B cell (primary cell): ENCODE measurements at regions not wholly inside any gene's neighbourhood (a gene's known extent, or its start where the extent isn't known, plus 50 kb on each side); places are given as distances from the start of the nearest gene placed in this dataset.

Source experiments
- ATAC-seq: fragments of 200-7000 bp; cut with Tn5 transposase; one replicate; pipeline ENCODE4 v1.10.0; 2021; ENCODE audit warnings: low read depth, mild to moderate bottlenecking, moderate number of reproducible peaks, moderate library complexity
- CTCF ChIA-PET: fragments of 350-600 bp; sonication (Branson Sonifier 250); formaldehyde crosslinking; loops from one replicate; lab custom pipeline; 2021; ENCODE audit warnings: antibody characterized with exemption, inconsistent platforms; lab: Charles Lee
- POLR2A ChIA-PET: fragments of 350-600 bp; sonication (Branson Sonifier 250); formaldehyde crosslinking; loops from one replicate; lab custom pipeline; 2021; ENCODE audit warnings: antibody characterized with exemption; lab: Charles Lee
- DNase-seq: peaks from one replicate; pipeline ENCODE4 v3.0.0; 2013
- H2AFZ ChIP-seq: 2 replicates; pipeline ENCODE4 v1.6.1; 2012; ENCODE audit warnings: mild to moderate bottlenecking, low read depth, low read length; ENCODE audit not compliant: insufficient read depth, poor library complexity, severe bottlenecking
- H3K27ac ChIP-seq, 2 donors: 1 replicate in 1 of 2; 2 replicates in 1 of 2; pipeline ENCODE4 v1.5.1; 2012 to 2013; ENCODE audit warnings: low read length in 2 of 2, mild to moderate bottlenecking in 2 of 2, moderate library complexity in 1 of 2
- H3K27me3 ChIP-seq, 4 experiments: fragments of 200-600 bp in 1 of 4; sonication (generic) in 1 of 4; replicated peaks in 1 of 4; 1 replicate in 2 of 4; 2 replicates in 2 of 4; pipeline versions ENCODE4 v1.6.1 to v1.7.0; 2013 to 2016; ENCODE audit warnings: low read length in 3 of 4, mild to moderate bottlenecking in 2 of 4, mixed read lengths in 1 of 4, moderate library complexity in 1 of 4; ENCODE audit not compliant: insufficient read depth in 4 of 4, control insufficient read depth in 3 of 4; ENCODE audit errors: control extremely low read depth in 1 of 4
- H3K36me3 ChIP-seq, 2 experiments: replicated peaks in 1 of 2; 1 replicate in 1 of 2; 2 replicates in 1 of 2; pipeline versions ENCODE4 v1.6.1 to v1.7.1; 2013; ENCODE audit warnings: low read length in 1 of 2; ENCODE audit not compliant: insufficient read depth in 2 of 2, control insufficient read depth in 1 of 2; ENCODE audit errors: control extremely low read depth in 1 of 2, extremely low read depth in 1 of 2
- H3K4me1 ChIP-seq, 2 donors: fragments of 200-600 bp in 1 of 2; sonication (generic) in 1 of 2; 1 replicate in 1 of 2; 2 replicates in 1 of 2; pipeline versions ENCODE4 v1.5.1 to v1.6.1; 2013 to 2017; ENCODE audit warnings: low read length in 2 of 2; ENCODE audit not compliant: control insufficient read depth in 2 of 2, insufficient read depth in 2 of 2
- H3K4me2 ChIP-seq: replicated peaks from 2 replicates; pipeline ENCODE3; 2012; ENCODE audit warnings: mild to moderate bottlenecking, low read depth, low read length; ENCODE audit not compliant: poor library complexity, severe bottlenecking
- H3K4me3 ChIP-seq, 5 experiments: fragments of 200-600 bp in 1 of 5; sonication (generic) in 1 of 5; 1 replicate in 3 of 5; 2 replicates in 2 of 5; pipeline versions ENCODE4 v1.5.1 to v1.7.0; 2011 to 2016; ENCODE audit warnings: low read length in 4 of 5, mild to moderate bottlenecking in 4 of 5, low read depth in 2 of 5, control low read depth in 1 of 5, moderate library complexity in 1 of 5; ENCODE audit not compliant: insufficient read depth in 1 of 5; ENCODE audit errors: control extremely low read depth in 1 of 5, extremely low read depth in 1 of 5
- H3K79me2 ChIP-seq: fragments of 200-600 bp; sonication (generic); one replicate; pipeline ENCODE4 v1.6.0; 2016; ENCODE audit warnings: low read length; ENCODE audit not compliant: control insufficient read depth, insufficient read depth
- H3K9ac ChIP-seq: fragments of 200-600 bp; sonication (generic); 2 replicates; pipeline ENCODE4 v1.6.1; 2017; ENCODE audit warnings: mild to moderate bottlenecking, low read length, moderate library complexity
- H3K9me3 ChIP-seq, 3 donors: one replicate each; pipeline versions ENCODE4 v1.6.1 to v1.7.1; 2013; ENCODE audit warnings: low read length in 2 of 3; ENCODE audit not compliant: control insufficient read depth in 2 of 3, insufficient read depth in 1 of 3; ENCODE audit errors: control extremely low read depth in 1 of 3
- H4K20me1 ChIP-seq: 2 replicates; pipeline ENCODE4 v1.6.0; 2012; ENCODE audit warnings: mild to moderate bottlenecking, low read length; ENCODE audit not compliant: insufficient read depth, control insufficient read depth, poor library complexity, severe bottlenecking
- H3K27ac Mint-ChIP-seq: one replicate; pipeline ENCODE4 v1.8.0; 2021; ENCODE audit warnings: mixed read lengths
- H3K27me3 Mint-ChIP-seq: one replicate; pipeline ENCODE4 v1.8.0; 2021; ENCODE audit warnings: mixed read lengths
- H3K4me1 Mint-ChIP-seq: one replicate; pipeline ENCODE4 v1.8.0; 2021; ENCODE audit warnings: mixed read lengths
- H3K4me3 Mint-ChIP-seq: one replicate; pipeline ENCODE4 v1.8.0; 2021; ENCODE audit warnings: mixed read lengths
- H3K9me3 Mint-ChIP-seq: one replicate; pipeline ENCODE4 v1.8.0; 2022; ENCODE audit warnings: mixed read lengths; ENCODE audit not compliant: insufficient read depth
- CTCF ChIP-seq: fragments of 200-600 bp; IDR thresholded peaks from one replicate; pipeline ENCODE4 v1.8.0; 2022; ENCODE audit warnings: antibody characterized with exemption, mild to moderate bottlenecking
- EZH2 ChIP-seq: IDR thresholded peaks from 2 replicates; pipeline ENCODE4 v1.6.1; 2012; ENCODE audit warnings: borderline replicate concordance, low read depth, mild to moderate bottlenecking, moderate library complexity, low read length; ENCODE audit not compliant: insufficient read depth, poor library complexity, severe bottlenecking
- WGBS: methylation state at CpG from one replicate; pipeline ENCODE4 v1.1.5; 2013; ENCODE audit warnings: missing lambda C conversion rate; ENCODE audit not compliant: insufficient coverage; 5-methylcytosine and 5-hydroxymethylcytosine counted together
- intact Hi-C: fragments of 100-400 bp; cut with micrococcal nuclease; formaldehyde crosslinking; loops from one replicate; pipeline ENCODE4 v1.10.0; 2022

GRCh38 chr17:79159471-79159870 lies 84.8 kb downstream of the ENGASE start:
- Mint-ChIP-seq H3K27ac (no peak overlapping the region), H3K9me3 (no peaks in the 10 kb centered on the region), H3K27me3 (peaks cover 4% of the 10 kb centered on the region), H3K4me1 (peaks cover 4% of the 10 kb centered on the region), H3K4me3 (no peak overlapping the region)
- ChIA-PET CTCF (interaction anchor here (0.9 kb wide), 1 partner anchor 28 kb away, joined by 4 read pairs; no protein-coding TSS in a partner anchor), POLR2A (no interaction called here)
- no peak for TF ChIP-seq EZH2
- TF ChIP-seq CTCF = no peak
- no peaks in the 10 kb centered on the region for H3K36me3 ChIP-seq
- intact Hi-C loops = no loop called here
- ATAC-seq = no peak
- DNase-seq = no peak
- no peak overlapping the region for H3K4me3 ChIP-seq
- H3K27ac ChIP-seq = no peak overlapping the region
- H4K20me1 ChIP-seq = no peaks in the 10 kb centered on the region
- no peak overlapping the region for H3K4me2 ChIP-seq
- H3K4me1 ChIP-seq = peaks cover 0 to 6% of the 10 kb centered on the region in 2 donors
- H2AFZ ChIP-seq = no peak overlapping the region
- 77% methylated on average over 5 of the region's 6 CpGs for WGBS
- H3K9ac ChIP-seq = no peak overlapping the region
- no peaks in the 10 kb centered on the region for H3K79me2 ChIP-seq
- peaks cover 0 to 5% (median 0%) of the 10 kb centered on the region in 3 donors for H3K9me3 ChIP-seq
- no peaks in the 10 kb centered on the region for H3K27me3 ChIP-seq

GRCh38 chr17:79156463-79157095 lies 82.0 kb downstream of the ENGASE start:
- no peak for TF ChIP-seq CTCF
- no peak overlapping the region for H3K4me3 Mint-ChIP-seq
- no peak overlapping the region for H3K27ac Mint-ChIP-seq
- WGBS = 89% methylated on average over 15 of the region's 19 CpGs
- intact Hi-C loops = no loop called here
- no peak for DNase-seq
- Histone ChIP-seq H4K20me1 (no peaks in the 10 kb centered on the region), H3K4me2 (no peak overlapping the region), H2AFZ (no peak overlapping the region), H3K9ac (no peak overlapping the region), H3K4me3 (no peak overlapping the region), H3K36me3 (no peaks in the 10 kb centered on the region), H3K9me3 (peaks cover 0 to 5% (median 0%) of the 10 kb centered on the region in 3 donors), H3K27ac (no peak overlapping the region), H3K4me1 (peaks cover 0 to 6% of the 10 kb centered on the region in 2 donors), H3K79me2 (no peaks in the 10 kb centered on the region), H3K27me3 (no peaks in the 10 kb centered on the region)
- ATAC-seq = no peak
- no peaks in the 10 kb centered on the region for H3K9me3 Mint-ChIP-seq
- H3K4me1 Mint-ChIP-seq = peaks cover 4% of the 10 kb centered on the region
- H3K27me3 Mint-ChIP-seq = peaks cover 4% of the 10 kb centered on the region
- ChIA-PET POLR2A (no interaction called here), CTCF (interaction anchor here (0.9 kb wide), 1 partner anchor 236 kb away, joined by 4 read pairs; no protein-coding TSS in a partner anchor)
